Stimulated activated CD4-positive, alpha-beta T cell treated with anti-CD3 and anti-CD28 coated beads, Interleukin-4, amount 100 ng/mL, for 48 hours (primary cell): ENCODE measurements at regions not wholly inside any gene's neighbourhood (a gene's known extent, or its start where the extent isn't known, plus 50 kb on each side); places are given as distances from the start of the nearest gene placed in this dataset.
"Not testable (repeated sequence)": the region's sequence is repeated elsewhere in the genome, so short reads cannot be mapped to it uniquely, and the experiment has no call there.

ENCODE experiments used
- DNase-seq, 2 donors: peaks; one replicate each; pipeline ENCODE4 v3.0.0-alpha.2; 2020; ENCODE audit warnings: low read depth in 2 of 2

GRCh38 chr6:9316831-9317230, 881.5 kb upstream of the SLC35B3 start:
- DNase-seq = no peak

DNA sequence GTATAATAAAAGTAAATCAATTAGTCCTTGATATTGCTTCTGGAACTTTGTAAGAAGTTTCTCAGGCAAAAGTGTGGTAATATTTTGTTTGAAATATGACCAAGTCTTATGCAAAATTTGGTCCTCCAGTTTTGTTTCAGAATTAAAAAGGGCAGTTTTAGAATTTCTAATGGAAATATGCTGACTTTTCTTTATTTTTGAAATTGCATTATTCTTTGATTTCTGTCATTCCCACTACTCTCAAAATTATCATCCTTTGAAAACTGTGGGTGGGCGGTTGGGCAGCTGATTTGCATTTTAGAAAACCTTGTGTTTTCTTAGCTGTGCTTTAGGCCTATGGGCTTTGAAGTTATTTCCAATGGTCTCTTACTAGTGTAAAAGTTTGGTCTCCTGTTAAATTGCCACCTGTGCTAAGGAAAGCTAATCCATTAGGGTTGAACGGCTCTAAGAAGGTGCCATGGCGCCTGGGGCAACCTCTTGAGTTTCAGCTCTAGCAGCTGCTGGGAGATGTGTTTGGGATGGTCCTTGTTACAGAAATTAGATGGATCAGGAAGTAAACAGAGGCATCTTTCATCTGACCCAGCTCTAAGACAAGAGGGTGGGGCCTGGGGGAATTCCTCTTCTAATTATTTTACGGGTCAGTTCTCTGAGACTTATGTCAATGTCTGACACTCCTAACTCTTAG, 880.8 kb upstream of the SLC35B3 start:
- no peak for DNase-seq

DNA sequence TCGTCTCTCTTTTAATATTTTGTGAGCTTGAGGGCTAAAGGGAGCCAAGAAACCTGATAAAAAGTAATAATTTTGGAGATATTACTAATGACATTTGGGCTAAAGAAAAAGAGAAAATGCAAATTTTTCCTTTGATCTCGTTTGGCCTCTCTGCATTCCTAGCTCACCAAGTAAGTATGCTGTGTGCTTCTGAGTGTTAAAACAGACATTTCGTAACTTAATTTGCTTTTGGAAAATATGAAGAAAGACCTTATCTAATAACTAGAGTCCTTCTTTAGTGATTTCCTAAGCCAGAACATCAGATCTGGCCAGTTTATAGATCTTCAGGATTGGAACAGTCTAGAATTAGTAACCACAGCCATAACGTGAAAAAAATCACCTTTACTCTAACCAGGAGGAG, 872.9 kb upstream of the SLC35B3 start:
- DNase-seq = no peak

DNA sequence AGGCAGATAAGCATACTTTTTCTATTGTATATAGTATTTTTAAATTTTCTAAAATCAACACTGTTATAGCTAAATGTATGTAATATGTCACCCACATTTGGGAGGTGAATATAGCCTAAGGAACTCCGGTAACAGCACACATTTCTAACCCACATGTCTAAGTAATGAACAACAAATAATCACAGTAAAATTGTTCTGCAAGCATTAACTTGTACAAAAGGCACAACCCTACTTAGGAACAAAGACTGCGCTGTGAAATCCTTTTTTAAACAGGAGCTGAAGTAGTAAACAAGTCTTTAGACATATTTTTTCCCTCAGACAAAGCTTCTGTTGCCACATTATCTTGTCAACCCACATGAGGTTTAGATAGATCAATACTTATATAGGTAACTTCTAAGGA, 872.4 kb upstream of the SLC35B3 start:
- no peak for DNase-seq

DNA sequence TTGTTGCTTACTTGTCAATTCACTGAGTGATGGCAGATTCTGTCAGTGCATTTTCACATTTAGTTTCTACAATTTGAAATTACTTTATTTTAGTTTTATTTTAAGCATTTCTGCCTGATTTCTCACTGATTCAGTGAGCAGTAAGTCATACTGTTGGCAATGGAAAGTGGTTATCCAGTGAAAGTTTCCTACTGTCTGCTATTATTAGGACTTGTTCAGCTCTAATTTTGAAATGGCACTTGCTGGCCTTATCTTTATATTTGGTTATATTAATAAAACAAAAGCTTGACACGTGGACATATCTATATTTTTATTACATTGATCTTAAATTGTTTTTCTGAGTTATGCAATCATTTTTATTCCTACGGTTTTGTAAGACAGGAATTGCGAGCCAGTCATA, 871.8 kb upstream of the SLC35B3 start:
- no peak for DNase-seq

- no peak for DNase-seq
Observed at GRCh38 chr6:9295644-9296043, 860.3 kb upstream of the SLC35B3 start.

GRCh38 chr6:9292975-9293374, 857.6 kb upstream of the SLC35B3 start:
- no peak for DNase-seq

DNA sequence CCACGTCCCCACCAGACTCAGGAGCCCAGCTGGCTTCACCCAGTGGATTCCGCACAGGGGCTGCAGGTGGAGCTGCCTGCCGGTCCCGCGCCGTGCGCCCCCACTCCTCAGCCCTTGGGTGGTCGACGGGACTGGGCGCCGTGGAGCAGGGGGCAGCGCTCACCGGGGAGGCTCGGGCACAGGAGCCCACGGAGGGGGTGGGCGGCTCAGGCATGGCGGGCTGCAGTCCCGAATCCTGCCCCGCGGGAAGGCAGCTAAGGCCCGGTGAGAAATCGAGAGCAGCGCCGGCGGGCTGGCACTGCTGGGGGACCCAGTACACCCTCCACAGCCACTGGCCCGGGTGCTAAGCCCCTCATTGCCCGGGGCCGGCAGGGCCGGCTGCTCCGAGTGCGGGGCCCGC, 855.0 kb upstream of the SLC35B3 start:
- not testable (repeated sequence) for DNase-seq

DNA sequence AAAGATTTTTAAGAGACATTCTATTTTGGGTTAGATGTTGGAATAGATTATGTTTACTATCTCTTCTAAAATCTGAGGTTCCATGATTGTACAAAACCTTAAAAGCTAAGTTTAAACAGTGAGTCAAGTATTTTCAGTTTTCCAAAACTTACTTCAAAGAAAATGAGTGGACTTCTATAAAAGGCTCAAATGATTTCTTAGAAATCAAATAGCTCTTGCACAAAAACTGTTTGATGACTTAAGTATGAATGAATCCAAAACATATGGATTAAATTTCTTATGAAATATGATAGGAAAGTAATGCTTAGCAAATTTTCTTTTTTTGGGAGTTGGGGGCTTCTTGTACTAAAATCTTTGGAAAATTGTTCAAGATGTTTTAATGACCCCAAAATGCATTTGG, 837.3 kb upstream of the SLC35B3 start:
- DNase-seq = no peak

GRCh38 chr6:9266741-9267140, 831.4 kb upstream of the SLC35B3 start:
- DNase-seq = no peak

GRCh38 chr6:9257215-9257614, 821.9 kb upstream of the SLC35B3 start:
- DNase-seq = no peak

DNA sequence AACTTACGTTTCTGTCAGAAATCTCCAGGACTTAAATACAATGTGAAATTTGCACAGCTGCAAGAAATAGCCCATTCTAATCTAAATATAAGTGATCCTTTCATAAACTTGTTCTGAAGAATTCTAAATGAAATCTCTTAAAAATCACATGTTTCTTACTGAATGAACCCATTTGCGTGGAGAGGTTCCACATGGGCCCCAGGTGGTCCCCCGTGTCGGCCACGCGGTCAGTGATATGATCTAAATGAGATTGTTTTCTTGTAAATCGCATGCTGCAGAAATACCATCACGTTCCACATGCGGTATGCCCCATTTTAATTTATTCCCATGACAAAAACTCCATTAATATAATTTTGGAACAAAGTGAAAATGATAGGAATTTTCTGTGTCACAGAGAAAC, 818.9 kb upstream of the SLC35B3 start:
- no peak for DNase-seq

- DNase-seq = no peak
Observed at GRCh38 chr6:9252799-9253198, 817.5 kb upstream of the SLC35B3 start.

DNA sequence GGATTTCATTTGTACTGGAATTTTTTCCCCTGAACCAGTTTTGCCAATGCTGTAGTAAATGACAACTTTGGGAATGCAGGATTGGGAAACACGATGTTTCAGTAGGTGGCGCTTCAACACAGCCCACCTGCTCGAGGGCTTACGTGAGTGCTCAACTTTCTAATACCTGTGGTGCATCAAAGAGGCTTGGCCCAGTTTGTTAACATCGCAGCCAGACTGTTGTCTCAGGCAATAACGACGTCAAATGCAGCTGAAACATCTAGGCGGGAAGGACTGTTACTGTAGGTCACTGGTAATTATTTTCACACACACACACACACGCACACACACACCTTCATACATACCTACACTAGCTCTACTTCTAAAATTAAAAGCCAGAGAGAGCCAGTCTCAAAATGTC, 815.5 kb upstream of the SLC35B3 start:
- DNase-seq = no peak

GRCh38 chr6:9248133-9248532, 812.8 kb upstream of the SLC35B3 start:
- DNase-seq = no peak

GRCh38 chr6:9240861-9241260, 805.5 kb upstream of the SLC35B3 start:
- no peak for DNase-seq

DNA sequence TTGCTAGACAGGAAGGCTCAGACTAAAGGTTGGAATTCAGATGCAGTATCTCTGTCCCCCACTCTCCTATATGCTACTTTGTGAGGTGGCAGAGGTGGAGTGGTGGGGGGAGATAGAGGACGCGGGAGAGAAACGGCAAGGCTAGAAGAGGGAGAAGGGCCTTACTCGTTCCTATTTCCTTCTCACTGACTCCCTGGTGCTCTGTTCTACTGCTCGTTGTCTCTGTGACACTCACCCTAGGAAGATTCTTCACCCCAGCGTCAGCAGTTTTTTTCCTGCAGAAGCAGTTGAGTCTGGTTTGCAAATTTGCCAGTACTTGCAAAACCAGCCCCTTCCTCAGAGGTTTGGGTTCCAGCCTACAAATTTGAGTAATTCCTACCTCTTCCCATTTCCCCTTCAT, 801.1 kb upstream of the SLC35B3 start:
- no peak for DNase-seq

GRCh38 chr6:9233686-9234085, 798.3 kb upstream of the SLC35B3 start:
- no peak for DNase-seq

- no peak for DNase-seq
Observed at GRCh38 chr6:9233226-9233625, 797.9 kb upstream of the SLC35B3 start.

- DNase-seq = no peak
Observed at GRCh38 chr6:9225441-9225871, 790.1 kb upstream of the SLC35B3 start.

GRCh38 chr6:9224539-9224938, 789.2 kb upstream of the SLC35B3 start:
- no peak for DNase-seq

DNA sequence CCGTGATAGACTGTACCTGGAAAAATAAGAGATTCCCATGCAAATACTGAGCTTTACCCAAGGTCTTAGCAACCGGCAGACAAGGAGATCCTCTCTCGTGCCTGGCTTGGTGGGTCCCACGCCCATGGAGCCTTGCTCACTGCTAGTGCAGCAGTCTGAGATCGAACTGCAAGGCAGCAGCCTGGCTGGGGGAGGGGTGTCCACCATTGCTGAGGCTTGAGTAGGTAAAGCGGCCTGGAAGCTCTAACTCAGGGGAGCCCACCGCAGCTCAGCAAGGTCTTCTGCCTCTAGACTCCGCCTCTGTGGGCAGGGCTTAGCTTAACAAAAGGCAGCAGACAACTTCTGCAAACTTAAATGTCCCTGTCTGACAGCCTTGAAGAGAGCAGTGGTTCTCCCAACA, 778.4 kb upstream of the SLC35B3 start:
- DNase-seq = not testable (repeated sequence)

DNA sequence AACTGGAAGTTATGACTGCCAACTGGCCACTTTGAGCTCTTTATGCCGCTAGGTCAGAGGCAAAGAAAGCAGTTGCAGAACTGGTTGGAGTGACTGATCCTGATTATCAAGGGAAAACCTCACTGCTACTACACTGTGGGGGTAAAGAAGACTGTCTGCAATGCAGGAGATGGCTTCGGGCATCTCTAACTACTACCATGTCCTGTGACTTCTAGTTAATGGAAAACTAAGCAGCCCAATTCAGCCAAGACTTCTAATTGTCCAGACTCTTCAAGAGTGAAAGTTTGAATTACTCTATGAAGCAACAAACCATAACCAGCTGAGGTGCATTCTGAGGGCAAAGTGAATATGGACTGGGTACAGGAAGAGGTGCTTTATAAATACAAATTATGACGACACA, 773.6 kb upstream of the SLC35B3 start:
- DNase-seq = no peak

GRCh38 chr6:9205645-9206044, 770.3 kb upstream of the SLC35B3 start:
- no peak for DNase-seq
